Mammary epithelial cell (primary cell): ENCODE measurements at regions not wholly inside any gene's neighbourhood (a gene's known extent, or its start where the extent isn't known, plus 50 kb on each side); places are given as distances from the start of the nearest gene placed in this dataset.

Source experiments
- CTCF ChIP-seq, 2 donors: IDR thresholded peaks in 1 of 2; conservative IDR thresholded peaks in 1 of 2; 2 replicates each; pipeline ENCODE4 v1.5.1; 2011 to 2012; ENCODE audit warnings: inconsistent platforms in 2 of 2, low read length in 2 of 2, mild to moderate bottlenecking in 2 of 2, control low read depth in 1 of 2, low read depth in 1 of 2; ENCODE audit not compliant: insufficient read depth in 1 of 2; ENCODE audit errors: extremely low read depth in 1 of 2
- EZH2 ChIP-seq: IDR thresholded peaks from 2 replicates; pipeline ENCODE4 v1.6.1; 2012; ENCODE audit warnings: low read length, inconsistent platforms, borderline replicate concordance

DNA sequence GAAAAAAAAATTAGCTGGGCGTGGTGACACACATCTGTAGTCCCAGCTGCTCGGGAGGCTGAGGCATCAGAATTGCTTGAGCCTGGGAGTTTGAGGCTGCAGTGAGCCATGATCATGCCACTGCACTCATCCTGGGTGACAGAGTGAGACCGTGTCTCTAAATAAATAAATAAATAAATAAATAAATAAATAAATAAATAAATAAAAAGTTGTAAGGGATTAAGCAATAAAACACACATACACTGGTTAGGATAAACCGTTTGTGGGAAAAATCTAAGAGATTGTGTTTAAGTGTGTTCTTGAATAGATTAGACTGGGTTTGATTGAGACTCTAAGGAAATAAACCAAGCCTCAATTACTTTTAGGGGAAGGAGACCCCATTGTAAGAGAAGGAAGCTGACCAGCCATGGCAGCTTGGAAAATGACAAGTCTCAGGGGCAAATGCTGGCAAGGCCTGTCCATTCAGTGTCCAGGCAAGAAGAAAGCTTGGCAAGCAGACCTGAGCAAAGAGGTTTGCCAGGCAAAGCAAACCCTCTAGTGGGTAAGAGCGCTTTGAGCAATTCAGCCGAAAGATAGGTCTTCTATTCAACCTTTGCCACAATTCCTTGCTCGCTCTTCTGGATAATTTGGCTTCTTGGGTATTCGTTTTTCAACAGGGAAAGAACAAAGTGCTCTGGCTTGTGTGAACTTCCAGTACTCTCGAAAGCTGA lies 106.9 kb upstream of the SERBP1 start:
- TF ChIP-seq CTCF (conservative IDR thresholded peaks at IDR 0.05 in 1 of 2, IDR thresholded peaks at IDR 0.05 in 1 of 2; ENCODE audit: extremely low read depth in 1 of 2, insufficient read depth in 1 of 2, low read depth in 1 of 2, low read length in 2 of 2) (no peak), EZH2 (no peak)
